Dendritic cell treated with granulocyte-macrophage colony-stimulating factor and Interleukin-4, amounts not matched to agents 40 ng/mL and 50 ng/mL, for 4 days (primary cell): ENCODE measurements at regions not wholly inside any gene's neighbourhood (a gene's known extent, or its start where the extent isn't known, plus 50 kb on each side); places are given as distances from the start of the nearest gene placed in this dataset.

Source experiments
- H3K27ac Mint-ChIP-seq: one replicate; pipeline ENCODE4 v1.8.0; 2022; ENCODE audit warnings: mild to moderate bottlenecking, mixed read lengths
- H3K27me3 Mint-ChIP-seq: one replicate; pipeline ENCODE4 v1.8.0; 2022; ENCODE audit warnings: mild to moderate bottlenecking, mixed read lengths
- H3K36me3 Mint-ChIP-seq: one replicate; pipeline ENCODE4 v1.8.0; 2022; ENCODE audit warnings: low read depth, mixed read lengths
- H3K4me1 Mint-ChIP-seq: one replicate; pipeline ENCODE4 v1.8.0; 2022; ENCODE audit warnings: low read depth, mixed read lengths
- H3K4me3 Mint-ChIP-seq: one replicate; pipeline ENCODE4 v1.8.0; 2022; ENCODE audit warnings: mild to moderate bottlenecking, moderate library complexity, mixed read lengths
- H3K9me3 Mint-ChIP-seq: one replicate; pipeline ENCODE4 v1.8.0; 2022; ENCODE audit warnings: mixed read lengths
- intact Hi-C: fragments of 100-400 bp; cut with micrococcal nuclease; formaldehyde crosslinking; loops from one replicate; pipeline ENCODE4 v1.15.0; 2022

GRCh38 chr11:46202696-46203391, 74.6 kb upstream of the CREB3L1 start:
- intact Hi-C loops, result no loop called here
- no peaks in the 10 kb centered on the region for H3K36me3 Mint-ChIP-seq
- no peak overlapping the region for H3K4me3 Mint-ChIP-seq
- peaks cover 30% of the 10 kb centered on the region for H3K27me3 Mint-ChIP-seq
- H3K9me3 Mint-ChIP-seq, result no peaks in the 10 kb centered on the region
- no peaks in the 10 kb centered on the region for H3K4me1 Mint-ChIP-seq
- no peak overlapping the region for H3K27ac Mint-ChIP-seq

- no peaks in the 10 kb centered on the region for H3K4me1 Mint-ChIP-seq
- no peaks in the 10 kb centered on the region for H3K9me3 Mint-ChIP-seq
- intact Hi-C loops, result no loop called here
- no peaks in the 10 kb centered on the region for H3K36me3 Mint-ChIP-seq
- peaks cover 33% of the 10 kb centered on the region for H3K27me3 Mint-ChIP-seq
- H3K4me3 Mint-ChIP-seq, result no peak overlapping the region
- H3K27ac Mint-ChIP-seq, result no peak overlapping the region
Observed at GRCh38 chr11:46202149-46202548, 75.3 kb upstream of the CREB3L1 start.

- no peaks in the 10 kb centered on the region for H3K4me1 Mint-ChIP-seq
- no peak overlapping the region for H3K4me3 Mint-ChIP-seq
- H3K9me3 Mint-ChIP-seq, result no peaks in the 10 kb centered on the region
- intact Hi-C loops, result no loop called here
- no peaks in the 10 kb centered on the region for H3K36me3 Mint-ChIP-seq
- H3K27me3 Mint-ChIP-seq, result peaks cover 34% of the 10 kb centered on the region
- H3K27ac Mint-ChIP-seq, result no peak overlapping the region
Observed at GRCh38 chr11:46200537-46201281, 76.8 kb upstream of the CREB3L1 start.

- Mint-ChIP-seq H3K4me1 (no peaks in the 10 kb centered on the region), H3K9me3 (no peaks in the 10 kb centered on the region), H3K27me3 (peaks cover 26% of the 10 kb centered on the region), H3K27ac (no peak overlapping the region), H3K36me3 (no peaks in the 10 kb centered on the region), H3K4me3 (no peak overlapping the region)
- intact Hi-C loops, result no loop called here
Observed at GRCh38 chr11:46198245-46199240, 77.3 kb upstream of the PHF21A start.

GRCh38 chr11:46197421-46197820, 76.2 kb upstream of the PHF21A start:
- Mint-ChIP-seq H3K27ac (no peak overlapping the region), H3K4me3 (no peak overlapping the region), H3K27me3 (peaks cover 26% of the 10 kb centered on the region), H3K9me3 (no peaks in the 10 kb centered on the region), H3K4me1 (no peaks in the 10 kb centered on the region), H3K36me3 (no peaks in the 10 kb centered on the region)
- intact Hi-C loops, result no loop called here

- Mint-ChIP-seq H3K36me3 (no peaks in the 10 kb centered on the region), H3K4me1 (no peaks in the 10 kb centered on the region), H3K27ac (no peak overlapping the region), H3K27me3 (peaks cover 7% of the 10 kb centered on the region), H3K4me3 (no peak overlapping the region), H3K9me3 (peaks cover 10% of the 10 kb centered on the region)
- intact Hi-C loops, result no loop called here
Observed at GRCh38 chr11:46188017-46188416, 66.8 kb upstream of the PHF21A start.

GRCh38 chr11:46183819-46184218, 62.6 kb upstream of the PHF21A start:
- peaks cover 10% of the 10 kb centered on the region for H3K27me3 Mint-ChIP-seq
- H3K4me3 Mint-ChIP-seq, result no peak overlapping the region
- intact Hi-C loops, result no loop called here
- H3K4me1 Mint-ChIP-seq, result no peaks in the 10 kb centered on the region
- H3K27ac Mint-ChIP-seq, result no peak overlapping the region
- peaks cover 10% of the 10 kb centered on the region for H3K9me3 Mint-ChIP-seq
- H3K36me3 Mint-ChIP-seq, result no peaks in the 10 kb centered on the region

- intact Hi-C loops, result no loop called here
- Mint-ChIP-seq H3K36me3 (no peaks in the 10 kb centered on the region), H3K4me3 (no peak overlapping the region), H3K4me1 (no peaks in the 10 kb centered on the region), H3K27ac (no peak overlapping the region), H3K9me3 (peaks cover 10% of the 10 kb centered on the region), H3K27me3 (peaks cover 10% of the 10 kb centered on the region)
Observed at GRCh38 chr11:46181843-46182424, 60.7 kb upstream of the PHF21A start.

GRCh38 chr11:46181387-46181786, 60.1 kb upstream of the PHF21A start:
- Mint-ChIP-seq H3K27me3 (peaks cover 10% of the 10 kb centered on the region), H3K4me1 (no peaks in the 10 kb centered on the region), H3K27ac (no peak overlapping the region), H3K36me3 (no peaks in the 10 kb centered on the region), H3K4me3 (no peak overlapping the region), H3K9me3 (peaks cover 10% of the 10 kb centered on the region)
- intact Hi-C loops, result no loop called here

- H3K36me3 Mint-ChIP-seq, result no peaks in the 10 kb centered on the region
- H3K4me3 Mint-ChIP-seq, result no peak overlapping the region
- no peaks in the 10 kb centered on the region for H3K4me1 Mint-ChIP-seq
- peaks cover 15% of the 10 kb centered on the region for H3K27me3 Mint-ChIP-seq
- intact Hi-C loops, result no loop called here
- H3K27ac Mint-ChIP-seq, result no peak overlapping the region
- H3K9me3 Mint-ChIP-seq, result peaks cover 7% of the 10 kb centered on the region
Observed at GRCh38 chr11:46180736-46181135, 59.5 kb upstream of the PHF21A start.

- Mint-ChIP-seq H3K27ac (no peak overlapping the region), H3K9me3 (no peaks in the 10 kb centered on the region), H3K36me3 (no peaks in the 10 kb centered on the region), H3K4me3 (no peak overlapping the region), H3K27me3 (peaks cover 7% of the 10 kb centered on the region), H3K4me1 (no peaks in the 10 kb centered on the region)
- intact Hi-C loops, result no loop called here
Observed at GRCh38 chr11:46178513-46178912, 57.3 kb upstream of the PHF21A start.

- peaks cover 5% of the 10 kb centered on the region for H3K27me3 Mint-ChIP-seq
- no peak overlapping the region for H3K27ac Mint-ChIP-seq
- intact Hi-C loops, result no loop called here
- H3K4me1 Mint-ChIP-seq, result no peaks in the 10 kb centered on the region
- peaks cover 9% of the 10 kb centered on the region for H3K9me3 Mint-ChIP-seq
- H3K4me3 Mint-ChIP-seq, result no peak overlapping the region
- H3K36me3 Mint-ChIP-seq, result no peaks in the 10 kb centered on the region
Observed at GRCh38 chr11:46176421-46176820, 55.2 kb upstream of the PHF21A start.

- Mint-ChIP-seq H3K4me3 (no peak overlapping the region), H3K27ac (no peak overlapping the region), H3K4me1 (no peaks in the 10 kb centered on the region), H3K9me3 (peaks cover 9% of the 10 kb centered on the region), H3K27me3 (peaks cover 7% of the 10 kb centered on the region), H3K36me3 (no peaks in the 10 kb centered on the region)
- intact Hi-C loops, result no loop called here
Observed at GRCh38 chr11:46175401-46176002, 54.2 kb upstream of the PHF21A start.
